ENCODE measurements at regions not wholly inside any gene's neighbourhood (a gene's known extent, or its start where the extent isn't known, plus 50 kb on each side); places are given as distances from the start of the nearest gene placed in this dataset.

GRCh38 chr4:130124066-130124465, 1028.1 kb downstream of the C4orf33 start:
- no peak overlapping the region for H3K27ac ChIP-seq
- no peak overlapping the region for H3K9ac ChIP-seq
- WGBS, 2 experiments (ENCODE audit: low coverage in 1 of 2, low lambda C conversion rate in 2 of 2, missing lambda C conversion rate in 2 of 2), result 22 to 33% methylated on average over 4 of the region's 4 CpGs
- no peak overlapping the region for H2AFZ ChIP-seq
- TF ChIP-seq EZH2phosphoT487 (IDR thresholded peaks at IDR 0.05; ENCODE audit: insufficient read depth, low read depth) (no peak), EZH2 (IDR thresholded peaks at IDR 0.05; ENCODE audit: insufficient read depth, poor library complexity, severe bottlenecking) (no peak)
- DNase-seq, result no peak
- in situ Hi-C loops (cut with MboI), result no loop called here
- H3F3A ChIP-seq (ENCODE audit: insufficient read depth), result no peaks in the 10 kb centered on the region
- H3K4me2 ChIP-seq (ENCODE audit: unreplicated experiment), result no peak overlapping the region
- no peak overlapping the region for H3K4me3 ChIP-seq
- H3K79me2 ChIP-seq (ENCODE audit: insufficient read depth), result no peaks in the 10 kb centered on the region
- no peaks in the 10 kb centered on the region for H3K27me3 ChIP-seq (replicated peaks; ENCODE audit: insufficient read depth)
- H3K36me3 ChIP-seq (ENCODE audit: low read depth), result no peaks in the 10 kb centered on the region
- H3K9me2 ChIP-seq (ENCODE audit: insufficient read depth), result no peaks in the 10 kb centered on the region
- no peaks in the 10 kb centered on the region for H3K9me3 ChIP-seq (ENCODE audit: low read depth)
- no peaks in the 10 kb centered on the region for H4K20me1 ChIP-seq (ENCODE audit: insufficient read depth)
- H3K4me1 ChIP-seq (ENCODE audit: insufficient read depth), result no peaks in the 10 kb centered on the region

GRCh38 chr4:130125467-130125866, 1029.5 kb downstream of the C4orf33 start:
- Histone ChIP-seq H3K36me3 (ENCODE audit: low read depth) (no peaks in the 10 kb centered on the region), H3K79me2 (ENCODE audit: insufficient read depth) (no peaks in the 10 kb centered on the region), H3K27me3 (replicated peaks; ENCODE audit: insufficient read depth) (no peaks in the 10 kb centered on the region), H3K4me1 (ENCODE audit: insufficient read depth) (no peaks in the 10 kb centered on the region), H3K4me2 (ENCODE audit: unreplicated experiment) (no peak overlapping the region), H3K9me3 (ENCODE audit: low read depth) (no peaks in the 10 kb centered on the region), H2AFZ (no peak overlapping the region), H3F3A (ENCODE audit: insufficient read depth) (no peaks in the 10 kb centered on the region), H3K27ac (no peak overlapping the region), H3K4me3 (no peak overlapping the region), H4K20me1 (ENCODE audit: insufficient read depth) (no peaks in the 10 kb centered on the region), H3K9ac (no peak overlapping the region), H3K9me2 (ENCODE audit: insufficient read depth) (no peaks in the 10 kb centered on the region)
- in situ Hi-C loops (cut with MboI), result no loop called here
- WGBS, 2 experiments (ENCODE audit: low coverage in 1 of 2, low lambda C conversion rate in 2 of 2, missing lambda C conversion rate in 2 of 2), result 37 to 43% methylated on average over 5 of the region's 5 CpGs
- DNase-seq, result no peak
- TF ChIP-seq EZH2phosphoT487 (IDR thresholded peaks at IDR 0.05; ENCODE audit: insufficient read depth, low read depth) (no peak), EZH2 (IDR thresholded peaks at IDR 0.05; ENCODE audit: insufficient read depth, poor library complexity, severe bottlenecking) (no peak)

- Histone ChIP-seq H3K36me3 (ENCODE audit: low read depth) (no peaks in the 10 kb centered on the region), H4K20me1 (ENCODE audit: insufficient read depth) (no peaks in the 10 kb centered on the region), H3K4me1 (ENCODE audit: insufficient read depth) (no peaks in the 10 kb centered on the region), H3K79me2 (ENCODE audit: insufficient read depth) (no peaks in the 10 kb centered on the region), H2AFZ (no peak overlapping the region), H3K9me2 (ENCODE audit: insufficient read depth) (no peaks in the 10 kb centered on the region), H3K9me3 (ENCODE audit: low read depth) (no peaks in the 10 kb centered on the region), H3K27ac (no peak overlapping the region), H3K4me3 (no peak overlapping the region), H3K4me2 (ENCODE audit: unreplicated experiment) (no peak overlapping the region), H3F3A (ENCODE audit: insufficient read depth) (no peaks in the 10 kb centered on the region), H3K9ac (no peak overlapping the region), H3K27me3 (replicated peaks; ENCODE audit: insufficient read depth) (no peaks in the 10 kb centered on the region)
- no peak for TF ChIP-seq EZH2 (IDR thresholded peaks at IDR 0.05; ENCODE audit: insufficient read depth, poor library complexity, severe bottlenecking)
- in situ Hi-C loops (cut with MboI), result no loop called here
- DNase-seq, result no peak
These were observed 1031.3 kb downstream of the C4orf33 start for GRCh38 chr4:130127297-130127696.

- no peak overlapping the region for H3K4me3 ChIP-seq
- H3K9ac ChIP-seq, result no peak overlapping the region
- no peak overlapping the region for H3K27ac ChIP-seq
- TF ChIP-seq EZH2phosphoT487 (IDR thresholded peaks at IDR 0.05; ENCODE audit: insufficient read depth, low read depth), result no peak
- TF ChIP-seq EZH2 (IDR thresholded peaks at IDR 0.05; ENCODE audit: insufficient read depth, poor library complexity, severe bottlenecking), result no peak
- H2AFZ ChIP-seq, result no peak overlapping the region
- no peaks in the 10 kb centered on the region for H3K79me2 ChIP-seq (ENCODE audit: insufficient read depth)
- H3K36me3 ChIP-seq (ENCODE audit: low read depth), result no peaks in the 10 kb centered on the region
- in situ Hi-C loops (cut with MboI), result no loop called here
- H4K20me1 ChIP-seq (ENCODE audit: insufficient read depth), result no peaks in the 10 kb centered on the region
- H3K9me2 ChIP-seq (ENCODE audit: insufficient read depth), result no peaks in the 10 kb centered on the region
- H3K4me2 ChIP-seq (ENCODE audit: unreplicated experiment), result no peak overlapping the region
- H3F3A ChIP-seq (ENCODE audit: insufficient read depth), result no peaks in the 10 kb centered on the region
- no peaks in the 10 kb centered on the region for H3K9me3 ChIP-seq (ENCODE audit: low read depth)
- no peaks in the 10 kb centered on the region for H3K27me3 ChIP-seq (replicated peaks; ENCODE audit: insufficient read depth)
- WGBS, 2 experiments (ENCODE audit: low coverage in 1 of 2, low lambda C conversion rate in 2 of 2, missing lambda C conversion rate in 2 of 2), result 8 to 10% methylated on average over 2 to 3 of the region's 3 CpGs
- no peaks in the 10 kb centered on the region for H3K4me1 ChIP-seq (ENCODE audit: insufficient read depth)
- no peak for DNase-seq
These were observed 1035.6 kb downstream of the C4orf33 start for GRCh38 chr4:130131536-130131935.

GRCh38 chr4:130141651-130142050, 1045.7 kb downstream of the C4orf33 start:
- no peaks in the 10 kb centered on the region for H3K36me3 ChIP-seq (ENCODE audit: low read depth)
- H3K9me3 ChIP-seq (ENCODE audit: low read depth), result peaks cover 4% of the 10 kb centered on the region
- H2AFZ ChIP-seq, result no peak overlapping the region
- H3K9me2 ChIP-seq (ENCODE audit: insufficient read depth), result no peaks in the 10 kb centered on the region
- H3K4me1 ChIP-seq (ENCODE audit: insufficient read depth), result no peaks in the 10 kb centered on the region
- H3K4me2 ChIP-seq (ENCODE audit: unreplicated experiment), result no peak overlapping the region
- TF ChIP-seq EZH2phosphoT487 (IDR thresholded peaks at IDR 0.05; ENCODE audit: insufficient read depth, low read depth), result no peak
- TF ChIP-seq EZH2 (IDR thresholded peaks at IDR 0.05; ENCODE audit: insufficient read depth, poor library complexity, severe bottlenecking), result no peak
- in situ Hi-C loops (cut with MboI), result no loop called here
- no peak overlapping the region for H3K27ac ChIP-seq
- H3K79me2 ChIP-seq (ENCODE audit: insufficient read depth), result no peaks in the 10 kb centered on the region
- H3F3A ChIP-seq (ENCODE audit: insufficient read depth), result no peaks in the 10 kb centered on the region
- H3K4me3 ChIP-seq, result no peak overlapping the region
- DNase-seq, result no peak
- no peak overlapping the region for H3K9ac ChIP-seq
- 28 to 34% methylated on average over 7 of the region's 7 CpGs for WGBS, 2 experiments (ENCODE audit: low coverage in 1 of 2, low lambda C conversion rate in 2 of 2, missing lambda C conversion rate in 2 of 2)
- no peaks in the 10 kb centered on the region for H4K20me1 ChIP-seq (ENCODE audit: insufficient read depth)
- H3K27me3 ChIP-seq (replicated peaks; ENCODE audit: insufficient read depth), result no peaks in the 10 kb centered on the region

All from GM23248 (cell line).